Activated B cell treated with CpG ODN at 0.5 μM for 24 hours (primary cell): ENCODE measurements at regions not wholly inside any gene's neighbourhood (a gene's known extent, or its start where the extent isn't known, plus 50 kb on each side); places are given as distances from the start of the nearest gene placed in this dataset.
"Not testable (repeated sequence)": the region's sequence is repeated elsewhere in the genome, so short reads cannot be mapped to it uniquely, and the experiment has no call there.

Source experiments
- ATAC-seq: fragments of 200-7000 bp; cut with Tn5 transposase; one replicate; pipeline ENCODE4 v1.10.0; 2021; ENCODE audit warnings: low read depth, mild to moderate bottlenecking, moderate library complexity
- CTCF ChIA-PET: fragments of 350-600 bp; sonication (Branson Sonifier 250); formaldehyde crosslinking; loops from one replicate; lab custom pipeline; 2021; ENCODE audit warnings: antibody characterized with exemption; lab: Charles Lee
- POLR2A ChIA-PET: fragments of 350-600 bp; sonication (Branson Sonifier 250); formaldehyde crosslinking; loops from one replicate; lab custom pipeline; 2021; ENCODE audit warnings: antibody characterized with exemption; lab: Charles Lee
- DNase-seq: peaks from one replicate; pipeline ENCODE4 v3.0.0; 2022
- H3K27ac Mint-ChIP-seq: one replicate; pipeline ENCODE4 v1.8.0; 2020; ENCODE audit warnings: mixed read lengths
- H3K27me3 Mint-ChIP-seq: one replicate; pipeline ENCODE4 v1.8.0; 2021; ENCODE audit warnings: mixed read lengths
- H3K36me3 Mint-ChIP-seq: one replicate; pipeline ENCODE4 v1.8.0; 2021; ENCODE audit warnings: low read depth, mixed read lengths
- H3K4me1 Mint-ChIP-seq: one replicate; pipeline ENCODE4 v1.8.0; 2021; ENCODE audit warnings: mixed read lengths
- H3K4me3 Mint-ChIP-seq: one replicate; pipeline ENCODE4 v1.8.0; 2020; ENCODE audit warnings: mild to moderate bottlenecking, mixed read lengths
- H3K9me3 Mint-ChIP-seq: one replicate; pipeline ENCODE4 v1.8.0; 2020; ENCODE audit warnings: mixed read lengths
- intact Hi-C: fragments of 100-400 bp; cut with micrococcal nuclease; formaldehyde crosslinking; loops from one replicate; pipeline ENCODE4 v1.15.1; 2024

- H3K4me1 Mint-ChIP-seq, DNase-seq, H3K27ac Mint-ChIP-seq, H3K4me3 Mint-ChIP-seq, POLR2A ChIA-PET, H3K9me3 Mint-ChIP-seq, ATAC-seq, H3K27me3 Mint-ChIP-seq, CTCF ChIA-PET, H3K36me3 Mint-ChIP-seq, intact Hi-C loops: not testable (repeated sequence)
These were observed 160.6 kb downstream of the POTEM start for GRCh38 chr14:19127664-19128435.

GRCh38 chr14:19131553-19131952, 164.3 kb downstream of the POTEM start:
- H3K36me3 Mint-ChIP-seq, intact Hi-C loops, H3K4me1 Mint-ChIP-seq, DNase-seq, H3K27me3 Mint-ChIP-seq, CTCF ChIA-PET, H3K4me3 Mint-ChIP-seq, POLR2A ChIA-PET, ATAC-seq, H3K9me3 Mint-ChIP-seq, H3K27ac Mint-ChIP-seq: not testable (repeated sequence)

- H3K27me3 Mint-ChIP-seq, ATAC-seq, H3K36me3 Mint-ChIP-seq, H3K27ac Mint-ChIP-seq, H3K4me1 Mint-ChIP-seq, H3K4me3 Mint-ChIP-seq, CTCF ChIA-PET, POLR2A ChIA-PET, H3K9me3 Mint-ChIP-seq, intact Hi-C loops, DNase-seq: not testable (repeated sequence)
These were observed 165.0 kb downstream of the POTEM start for GRCh38 chr14:19132013-19132835.

- H3K36me3 Mint-ChIP-seq, H3K4me1 Mint-ChIP-seq, H3K27me3 Mint-ChIP-seq, intact Hi-C loops, H3K9me3 Mint-ChIP-seq, H3K27ac Mint-ChIP-seq, ATAC-seq, DNase-seq, CTCF ChIA-PET, H3K4me3 Mint-ChIP-seq, POLR2A ChIA-PET: not testable (repeated sequence)
These were observed 165.5 kb downstream of the POTEM start for GRCh38 chr14:19132836-19133120.

GRCh38 chr14:19157106-19157709, 190.0 kb downstream of the POTEM start:
- POLR2A ChIA-PET, H3K4me3 Mint-ChIP-seq, CTCF ChIA-PET, H3K9me3 Mint-ChIP-seq, H3K27ac Mint-ChIP-seq, ATAC-seq, DNase-seq, intact Hi-C loops, H3K4me1 Mint-ChIP-seq, H3K36me3 Mint-ChIP-seq, H3K27me3 Mint-ChIP-seq: not testable (repeated sequence)

GRCh38 chr14:19158012-19158411, 190.8 kb downstream of the POTEM start:
- intact Hi-C loops, POLR2A ChIA-PET, H3K36me3 Mint-ChIP-seq, ATAC-seq, H3K27me3 Mint-ChIP-seq, H3K27ac Mint-ChIP-seq, DNase-seq, H3K4me3 Mint-ChIP-seq, H3K9me3 Mint-ChIP-seq, H3K4me1 Mint-ChIP-seq, CTCF ChIA-PET: not testable (repeated sequence)

GRCh38 chr14:19158588-19158987, 191.4 kb downstream of the POTEM start:
- DNase-seq, CTCF ChIA-PET, H3K27ac Mint-ChIP-seq, POLR2A ChIA-PET, H3K36me3 Mint-ChIP-seq, H3K4me3 Mint-ChIP-seq, intact Hi-C loops, H3K4me1 Mint-ChIP-seq, H3K27me3 Mint-ChIP-seq, H3K9me3 Mint-ChIP-seq, ATAC-seq: not testable (repeated sequence)

GRCh38 chr14:19159003-19159625, 191.9 kb downstream of the POTEM start:
- H3K4me1 Mint-ChIP-seq, H3K9me3 Mint-ChIP-seq, H3K27me3 Mint-ChIP-seq, H3K4me3 Mint-ChIP-seq, CTCF ChIA-PET, intact Hi-C loops, ATAC-seq, POLR2A ChIA-PET, H3K27ac Mint-ChIP-seq, DNase-seq, H3K36me3 Mint-ChIP-seq: not testable (repeated sequence)

- H3K27me3 Mint-ChIP-seq, H3K4me3 Mint-ChIP-seq, CTCF ChIA-PET, H3K36me3 Mint-ChIP-seq, intact Hi-C loops, ATAC-seq, POLR2A ChIA-PET, H3K9me3 Mint-ChIP-seq, DNase-seq, H3K4me1 Mint-ChIP-seq, H3K27ac Mint-ChIP-seq: not testable (repeated sequence)
These were observed 193.1 kb downstream of the POTEM start for GRCh38 chr14:19160379-19160778.

GRCh38 chr14:19161251-19162033, 194.2 kb downstream of the POTEM start:
- intact Hi-C loops, CTCF ChIA-PET: not testable (repeated sequence)

GRCh38 chr14:19162034-19162706, 194.9 kb downstream of the POTEM start:
- H3K9me3 Mint-ChIP-seq, H3K27ac Mint-ChIP-seq, POLR2A ChIA-PET, H3K27me3 Mint-ChIP-seq, ATAC-seq, intact Hi-C loops, H3K4me1 Mint-ChIP-seq, DNase-seq, CTCF ChIA-PET, H3K36me3 Mint-ChIP-seq, H3K4me3 Mint-ChIP-seq: not testable (repeated sequence)

More at GRCh38 chr14:19161251-19162033, 194.2 kb downstream of the POTEM start:
- H3K4me3 Mint-ChIP-seq, H3K9me3 Mint-ChIP-seq, H3K27me3 Mint-ChIP-seq, H3K4me1 Mint-ChIP-seq, POLR2A ChIA-PET, H3K36me3 Mint-ChIP-seq, ATAC-seq, H3K27ac Mint-ChIP-seq, DNase-seq: not testable (repeated sequence)
